ENCODE measurements at regions not wholly inside any gene's neighbourhood (a gene's known extent, or its start where the extent isn't known, plus 50 kb on each side); places are given as distances from the start of the nearest gene placed in this dataset.

DNA sequence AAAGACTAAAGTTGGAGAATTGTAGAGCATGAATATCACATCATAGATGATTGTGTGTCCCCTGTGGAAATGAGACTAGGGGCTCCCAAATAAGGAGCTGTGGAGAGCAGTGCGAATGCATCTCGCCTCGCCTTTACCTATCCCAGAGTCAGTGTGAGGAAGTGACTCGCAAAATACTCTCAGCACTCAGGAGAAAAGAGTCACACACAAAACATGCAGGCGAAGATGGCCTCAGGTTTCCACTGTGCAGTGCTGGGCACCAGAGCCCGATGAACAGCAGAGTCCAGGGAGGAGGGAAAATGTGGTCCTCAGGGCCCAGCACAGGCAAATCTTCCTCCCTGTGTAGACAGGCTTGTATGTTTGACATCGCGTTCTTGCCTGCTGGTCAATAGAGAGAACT lies 126.5 kb upstream of the AFDN start (continued):
- no peak for TF ChIP-seq ZNF462 (CRISPR knock-in tag; IDR thresholded peaks at IDR 0.05)
- no peak for TF ChIP-seq ZNF331 (CRISPR knock-in tag; IDR thresholded peaks at IDR 0.05; ENCODE audit: low read depth)
- TF ChIP-seq NANOG (IDR thresholded peaks at IDR 0.05; ENCODE audit: borderline replicate concordance), result no peak
- no peak for TF ChIP-seq EZH2 (IDR thresholded peaks at IDR 0.05; ENCODE audit: low read depth, unreplicated experiment)
- TF ChIP-seq CREB1 (CRISPR knock-in tag; IDR thresholded peaks at IDR 0.05; ENCODE audit: low read depth), result no peak
- TF ChIP-seq POLR2AphosphoS5 (IDR thresholded peaks at IDR 0.05; ENCODE audit: low read depth), result no peak
- no peak for TF ChIP-seq ZNF114 (CRISPR knock-in tag; IDR thresholded peaks at IDR 0.05)
- TF ChIP-seq JUNB (IDR thresholded peaks at IDR 0.05; ENCODE audit: unreplicated experiment), result no peak
- TF ChIP-seq, protein P1, sequence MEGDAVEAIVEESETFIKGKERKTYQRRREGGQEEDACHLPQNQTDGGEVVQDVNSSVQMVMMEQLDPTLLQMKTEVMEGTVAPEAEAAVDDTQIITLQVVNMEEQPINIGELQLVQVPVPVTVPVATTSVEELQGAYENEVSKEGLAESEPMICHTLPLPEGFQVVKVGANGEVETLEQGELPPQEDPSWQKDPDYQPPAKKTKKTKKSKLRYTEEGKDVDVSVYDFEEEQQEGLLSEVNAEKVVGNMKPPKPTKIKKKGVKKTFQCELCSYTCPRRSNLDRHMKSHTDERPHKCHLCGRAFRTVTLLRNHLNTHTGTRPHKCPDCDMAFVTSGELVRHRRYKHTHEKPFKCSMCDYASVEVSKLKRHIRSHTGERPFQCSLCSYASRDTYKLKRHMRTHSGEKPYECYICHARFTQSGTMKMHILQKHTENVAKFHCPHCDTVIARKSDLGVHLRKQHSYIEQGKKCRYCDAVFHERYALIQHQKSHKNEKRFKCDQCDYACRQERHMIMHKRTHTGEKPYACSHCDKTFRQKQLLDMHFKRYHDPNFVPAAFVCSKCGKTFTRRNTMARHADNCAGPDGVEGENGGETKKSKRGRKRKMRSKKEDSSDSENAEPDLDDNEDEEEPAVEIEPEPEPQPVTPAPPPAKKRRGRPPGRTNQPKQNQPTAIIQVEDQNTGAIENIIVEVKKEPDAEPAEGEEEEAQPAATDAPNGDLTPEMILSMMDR (conservative IDR thresholded peaks at IDR 0.05; ENCODE audit: low read depth in 2 of 2), result no peak

GRCh38 chr6:167701010-167701409 lies 125.7 kb upstream of the AFDN start:
- Mint-ChIP-seq H3K27me3 (ENCODE audit: insufficient read depth, low read depth, poor library complexity) (peaks cover 10% of the 10 kb centered on the region), H3K36me3 (ENCODE audit: low read depth) (no peaks in the 10 kb centered on the region), H3K4me1 (peaks cover 13% of the 10 kb centered on the region), H3K4me3 (no peak overlapping the region), H3K9me3 (no peaks in the 10 kb centered on the region), H3K27ac (no peak overlapping the region)
- H3K27me3 ChIP-seq (ENCODE audit: insufficient read depth), result no peaks in the 10 kb centered on the region
- H3F3A ChIP-seq (replicated peaks; ENCODE audit: low read depth), result no peaks in the 10 kb centered on the region
- TF ChIP-seq EZH2phosphoT487 (IDR thresholded peaks at IDR 0.05; ENCODE audit: unreplicated experiment) (no peak), NANOG (IDR thresholded peaks at IDR 0.05; ENCODE audit: borderline replicate concordance) (no peak), EZH2 (IDR thresholded peaks at IDR 0.05; ENCODE audit: low read depth, unreplicated experiment) (no peak), ZNF114 (CRISPR knock-in tag; IDR thresholded peaks at IDR 0.05) (no peak)
- no peak overlapping the region for H2AFZ ChIP-seq
- H3K79me2 ChIP-seq (replicated peaks; ENCODE audit: insufficient read depth), result no peaks in the 10 kb centered on the region
- DNase-seq (ENCODE audit: low spot score), result no peak
- H3K4me2 ChIP-seq, result no peak overlapping the region
- H4K20me1 ChIP-seq (replicated peaks; ENCODE audit: insufficient read depth), result no peaks in the 10 kb centered on the region
- no peak overlapping the region for H3K27ac ChIP-seq (ENCODE audit: low read depth)
- no peak overlapping the region for H3K4me3 ChIP-seq
- 0 out of 2 replicates have a peak, but pooled peaks cover 9% of the 10 kb centered on the region for H3K4me1 ChIP-seq (ENCODE audit: insufficient read depth)
- no peaks in the 10 kb centered on the region for H3K9me2 ChIP-seq (ENCODE audit: insufficient read depth)
- H3K36me3 ChIP-seq (ENCODE audit: insufficient read depth), result no peaks in the 10 kb centered on the region
- ATAC-seq, result no peak
